Vagina (tissue), 2 donors: ENCODE measurements at regions not wholly inside any gene's neighbourhood (a gene's known extent, or its start where the extent isn't known, plus 50 kb on each side); places are given as distances from the start of the nearest gene placed in this dataset.
A peak's percentile ranks its signal among the peaks of the same experiment; 100 is the strongest.

Experiments
- DNase-seq, 2 donors: peaks; one replicate each; pipeline ENCODE4 v3.0.0-alpha.2; 2017; ENCODE audit errors: extremely low spot score in 2 of 2
- H3K27ac ChIP-seq: fragments of 200-600 bp; sonication (generic); one replicate; pipeline ENCODE4 v1.5.1; 2019
- H3K27me3 ChIP-seq: fragments of 200-600 bp; sonication (generic); one replicate; pipeline ENCODE4 v1.5.1; 2019
- H3K36me3 ChIP-seq, 2 donors: fragments of 200-600 bp; sonication (generic); one replicate each; pipeline ENCODE4 v1.5.1; 2017 to 2019
- H3K4me1 ChIP-seq: fragments of 200-600 bp; sonication (generic); one replicate; pipeline ENCODE4 v1.5.1; 2019
- H3K4me3 ChIP-seq, 2 donors: fragments of 200-600 bp; sonication (generic); 1 replicate in 1 of 2; 2 replicates in 1 of 2; pipeline ENCODE4 v1.5.1; 2016 to 2019
- H3K9me3 ChIP-seq: fragments of 200-600 bp; sonication (generic); one replicate; pipeline ENCODE4 v1.5.1; 2019
- POLR2A ChIP-seq, 2 donors: fragments of 450-650 bp; IDR thresholded peaks; one replicate each; pipeline ENCODE4 v1.6.1; 2017; ENCODE audit warnings: antibody characterized with exemption in 2 of 2, mild to moderate bottlenecking in 2 of 2, moderate library complexity in 2 of 2
- POLR2AphosphoS5 ChIP-seq, 2 donors: sonication (generic); formaldehyde crosslinking; IDR thresholded peaks; one replicate each; pipeline ENCODE4 v1.9.0; 2017; ENCODE audit warnings: antibody characterized with exemption in 2 of 2, mild to moderate bottlenecking in 2 of 2, low read depth in 1 of 2; ENCODE audit not compliant: insufficient read depth in 1 of 2
- intact Hi-C: fragments of 100-400 bp; cut with DNase I; formaldehyde crosslinking; loops from one replicate; pipeline ENCODE4 v1.15.1; 2023
- TF ChIP-seq, protein P1 (sequence below), 3 experiments: fragments of 450-650 bp in 2 of 3; fragments of 200-600 bp in 1 of 3; sonication (generic) in 1 of 3; IDR thresholded peaks; one replicate each; pipeline ENCODE4 v1.5.1; 2017 to 2019; ENCODE audit warnings: antibody characterized with exemption in 3 of 3, mild to moderate bottlenecking in 2 of 3, moderate library complexity in 2 of 3

DNA sequence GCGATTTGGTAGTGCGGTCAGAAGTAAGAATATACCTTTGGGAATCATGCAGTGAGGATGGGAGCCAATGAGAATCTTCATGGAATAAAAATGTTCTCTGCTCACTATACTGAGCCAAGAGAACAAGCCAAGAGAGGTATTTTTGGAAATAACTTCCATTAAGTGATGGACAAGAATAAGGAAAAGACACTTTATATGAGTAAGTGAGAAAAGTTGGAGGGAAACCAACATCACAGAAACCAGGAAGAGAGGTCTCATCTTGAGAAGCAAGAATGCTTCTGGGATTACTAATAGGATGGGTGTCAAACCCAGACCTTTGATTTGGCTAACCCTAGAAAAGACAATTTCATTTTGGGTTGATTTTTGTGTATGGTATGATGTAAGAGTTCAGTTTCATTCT lies 181.2 kb upstream of the JAG1 start:
- TF ChIP-seq POLR2A (IDR thresholded peaks at IDR 0.05): no peak
- TF ChIP-seq POLR2AphosphoS5 (IDR thresholded peaks at IDR 0.05; ENCODE audit: insufficient read depth in 1 of 2, low read depth in 1 of 2): no peak
- TF ChIP-seq, protein P1, sequence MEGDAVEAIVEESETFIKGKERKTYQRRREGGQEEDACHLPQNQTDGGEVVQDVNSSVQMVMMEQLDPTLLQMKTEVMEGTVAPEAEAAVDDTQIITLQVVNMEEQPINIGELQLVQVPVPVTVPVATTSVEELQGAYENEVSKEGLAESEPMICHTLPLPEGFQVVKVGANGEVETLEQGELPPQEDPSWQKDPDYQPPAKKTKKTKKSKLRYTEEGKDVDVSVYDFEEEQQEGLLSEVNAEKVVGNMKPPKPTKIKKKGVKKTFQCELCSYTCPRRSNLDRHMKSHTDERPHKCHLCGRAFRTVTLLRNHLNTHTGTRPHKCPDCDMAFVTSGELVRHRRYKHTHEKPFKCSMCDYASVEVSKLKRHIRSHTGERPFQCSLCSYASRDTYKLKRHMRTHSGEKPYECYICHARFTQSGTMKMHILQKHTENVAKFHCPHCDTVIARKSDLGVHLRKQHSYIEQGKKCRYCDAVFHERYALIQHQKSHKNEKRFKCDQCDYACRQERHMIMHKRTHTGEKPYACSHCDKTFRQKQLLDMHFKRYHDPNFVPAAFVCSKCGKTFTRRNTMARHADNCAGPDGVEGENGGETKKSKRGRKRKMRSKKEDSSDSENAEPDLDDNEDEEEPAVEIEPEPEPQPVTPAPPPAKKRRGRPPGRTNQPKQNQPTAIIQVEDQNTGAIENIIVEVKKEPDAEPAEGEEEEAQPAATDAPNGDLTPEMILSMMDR (IDR thresholded peaks at IDR 0.05): no peak
- no peak for DNase-seq
- no peaks in the 10 kb centered on the region for H3K27me3 ChIP-seq

DNA sequence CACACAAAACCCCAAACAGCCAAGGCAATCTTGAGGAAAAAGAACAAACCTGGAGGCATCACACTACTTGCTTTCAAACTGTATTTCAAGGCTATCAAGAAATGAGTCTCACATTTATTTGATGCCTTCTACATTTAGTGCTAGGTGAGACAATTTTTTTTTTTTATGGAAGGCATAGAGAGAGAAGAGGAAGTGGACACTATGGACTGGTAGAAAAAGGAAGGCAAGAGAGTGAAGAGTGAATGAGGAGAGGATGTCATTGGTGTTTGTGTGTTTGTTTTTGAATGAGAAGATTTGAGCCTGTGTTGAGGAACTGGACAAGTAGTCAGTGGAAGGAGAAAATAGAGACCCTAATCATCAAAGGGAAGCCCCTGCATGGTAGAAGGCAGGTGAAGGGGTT lies 182.0 kb upstream of the JAG1 start:
- TF ChIP-seq, protein P1 (IDR thresholded peaks at IDR 0.05): no peak
- TF ChIP-seq POLR2AphosphoS5 (IDR thresholded peaks at IDR 0.05; ENCODE audit: insufficient read depth in 1 of 2, low read depth in 1 of 2) (no peak), POLR2A (IDR thresholded peaks at IDR 0.05) (no peak)
- Histone ChIP-seq H3K27me3 (no peaks in the 10 kb centered on the region), H3K4me1 (peaks cover 8% of the 10 kb centered on the region), H3K36me3 (no peaks in the 10 kb centered on the region), H3K27ac (no peak overlapping the region), H3K4me3 (no peak overlapping the region), H3K9me3 (no peaks in the 10 kb centered on the region)
- intact Hi-C loops: no loop called here
- DNase-seq: no peak

More for the DNA sequence above, 181.2 kb upstream of the JAG1 start:
- intact Hi-C loops: no loop called here
- Histone ChIP-seq H3K27ac (no peak overlapping the region), H3K36me3 (no peaks in the 10 kb centered on the region), H3K9me3 (no peaks in the 10 kb centered on the region), H3K4me3 (no peak overlapping the region), H3K4me1 (peaks cover 8% of the 10 kb centered on the region)

DNA sequence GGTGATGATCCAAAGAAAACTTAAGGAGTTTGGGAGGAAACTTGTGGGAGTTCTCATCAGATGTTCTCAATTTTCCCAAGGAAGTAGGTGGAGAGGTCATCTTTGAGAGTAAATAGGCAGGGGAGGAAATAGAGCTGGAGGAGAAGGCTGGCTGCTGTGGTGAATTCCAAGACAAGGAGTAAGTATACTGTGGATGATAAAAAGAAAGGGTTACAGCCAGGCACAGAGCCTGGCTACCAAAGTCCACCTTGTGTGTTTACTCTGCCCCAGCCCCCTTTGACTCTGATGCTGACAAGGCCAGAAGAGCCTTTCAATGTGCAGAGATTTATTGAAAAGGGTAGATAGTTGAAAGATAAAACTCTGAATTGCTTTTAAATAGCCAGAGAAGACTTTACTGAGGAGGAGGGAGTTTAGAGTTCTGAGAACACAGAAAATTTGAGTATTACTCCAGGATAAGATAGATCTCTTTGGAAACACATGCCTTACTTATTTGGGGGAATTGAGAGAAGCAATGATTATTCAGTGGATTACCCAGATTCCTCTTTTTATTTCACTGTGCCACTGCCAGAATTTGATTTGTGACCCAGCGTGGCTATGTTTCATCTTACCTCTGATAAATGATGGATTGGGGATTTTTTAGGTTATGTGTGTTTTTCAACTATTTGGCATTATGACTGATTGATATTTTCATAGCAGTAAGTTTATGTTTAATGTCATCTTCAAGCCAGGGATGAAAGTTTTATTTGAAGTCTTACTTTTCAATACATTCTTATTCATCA lies 182.6 kb upstream of the JAG1 start:
- intact Hi-C loops: no loop called here
- H3K27ac ChIP-seq: no peak overlapping the region
- no peak overlapping the region for H3K4me3 ChIP-seq
- peaks cover 8% of the 10 kb centered on the region for H3K4me1 ChIP-seq
- no peak for DNase-seq
- no peaks in the 10 kb centered on the region for H3K36me3 ChIP-seq
- no peaks in the 10 kb centered on the region for H3K9me3 ChIP-seq
- no peaks in the 10 kb centered on the region for H3K27me3 ChIP-seq
- TF ChIP-seq, protein P1 (IDR thresholded peaks at IDR 0.05): no peak
- TF ChIP-seq POLR2A (IDR thresholded peaks at IDR 0.05) (no peak), POLR2AphosphoS5 (IDR thresholded peaks at IDR 0.05; ENCODE audit: insufficient read depth in 1 of 2, low read depth in 1 of 2) (no peak)

DNA sequence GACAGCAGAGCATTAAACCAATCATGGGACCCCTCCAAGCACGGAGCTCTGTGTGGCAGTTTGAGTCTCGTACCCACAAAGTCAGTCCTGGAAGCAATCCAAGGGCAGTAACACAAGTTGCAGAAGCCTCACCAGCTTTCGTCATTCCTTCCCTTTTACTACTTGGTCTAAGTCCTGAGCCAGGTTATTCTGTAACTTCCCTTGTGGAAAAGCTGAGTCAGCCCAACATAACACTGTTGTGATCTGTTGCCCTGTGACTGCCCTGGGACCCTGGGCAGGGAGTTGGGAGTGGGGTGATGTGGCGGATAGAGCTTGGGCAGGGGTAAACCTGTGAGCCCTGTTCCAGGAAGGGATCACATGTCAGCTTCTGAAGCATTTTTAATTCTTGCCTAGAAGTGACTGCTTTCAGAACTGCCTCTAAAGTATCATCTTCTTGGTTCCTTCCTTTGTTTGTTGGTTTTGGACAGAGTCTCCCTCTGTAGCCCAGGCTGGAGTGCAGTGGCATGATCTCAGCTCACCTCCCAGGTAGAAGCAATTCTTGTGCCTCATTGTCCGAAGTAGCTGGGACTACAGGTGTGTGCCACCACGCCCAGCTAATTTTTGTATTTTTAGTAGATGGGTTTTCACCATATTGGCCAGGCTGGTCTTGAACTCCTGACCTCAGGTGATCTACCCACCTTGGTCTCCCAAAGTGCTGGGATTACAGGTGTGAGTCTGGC lies 183.7 kb upstream of the JAG1 start:
- Histone ChIP-seq H3K27me3 (no peaks in the 10 kb centered on the region), H3K9me3 (no peaks in the 10 kb centered on the region), H3K27ac (no peak overlapping the region), H3K4me1 (peaks cover 8% of the 10 kb centered on the region), H3K36me3 (no peaks in the 10 kb centered on the region), H3K4me3 (no peak overlapping the region)
- intact Hi-C loops: no loop called here
- TF ChIP-seq POLR2AphosphoS5 (IDR thresholded peaks at IDR 0.05; ENCODE audit: insufficient read depth in 1 of 2, low read depth in 1 of 2) (peak; percentile 26 to 67), POLR2A (IDR thresholded peaks at IDR 0.05) (no peak)
- TF ChIP-seq, protein P1 (IDR thresholded peaks at IDR 0.05): no peak
- DNase-seq: no peak

DNA sequence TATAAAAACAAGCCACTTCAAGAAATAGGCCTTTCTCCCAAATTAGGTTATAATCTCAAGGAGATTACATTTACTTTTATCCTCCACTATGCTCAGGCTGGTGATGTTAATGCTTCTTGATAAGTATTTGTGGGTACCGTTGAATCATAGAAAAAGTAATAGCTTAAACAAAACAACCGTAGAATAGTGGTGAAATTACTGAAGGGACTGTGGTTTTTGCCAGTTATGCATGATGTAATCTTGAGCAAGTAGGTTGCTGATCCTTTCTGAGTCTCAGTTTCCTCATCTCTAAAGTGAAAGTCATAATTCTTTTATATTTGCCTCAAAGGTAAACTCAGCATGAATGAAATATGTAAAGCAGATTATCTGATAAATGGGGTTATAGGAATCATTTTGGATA lies 187.3 kb upstream of the JAG1 start:
- no peak overlapping the region for H3K27ac ChIP-seq
- H3K27me3 ChIP-seq: no peaks in the 10 kb centered on the region
- no peak for DNase-seq
- TF ChIP-seq POLR2AphosphoS5 (IDR thresholded peaks at IDR 0.05; ENCODE audit: insufficient read depth in 1 of 2, low read depth in 1 of 2) (no peak), POLR2A (IDR thresholded peaks at IDR 0.05) (no peak)
- intact Hi-C loops: no loop called here
- peaks cover 17% of the 10 kb centered on the region for H3K4me1 ChIP-seq
- no peak overlapping the region for H3K4me3 ChIP-seq
- no peaks in the 10 kb centered on the region for H3K36me3 ChIP-seq
- no peaks in the 10 kb centered on the region for H3K9me3 ChIP-seq
